SK-N-SH (cell line): ENCODE measurements at regions not wholly inside any gene's neighbourhood (a gene's known extent, or its start where the extent isn't known, plus 50 kb on each side); places are given as distances from the start of the nearest gene placed in this dataset.

Source experiments
- CTCF ChIA-PET: fragments of 300-600, 350-600 bp; formaldehyde crosslinking; extraction: SDS; loops from one replicate; lab custom pipeline; 2021; lab: Yijun Ruan, JAX
- POLR2A ChIA-PET: fragments of 350-600 bp; sonication (Branson Sonifier 250); formaldehyde crosslinking; extraction: SDS; loops from one replicate; lab custom pipeline; 2020; ENCODE audit warnings: antibody characterized with exemption, inconsistent platforms; lab: Yijun Ruan, JAX
- DNase-seq: peaks from one replicate; pipeline ENCODE4 v3.0.0; 2012
- H2AFZ ChIP-seq: fragments of 200-600 bp; sonication (generic); 2 replicates; pipeline ENCODE4 v1.8.1; 2016; ENCODE audit warnings: antibody characterized with exemption, mild to moderate bottlenecking, low read depth
- H3F3A ChIP-seq: fragments of 200-600 bp; sonication (generic); replicated peaks from 2 replicates; pipeline ENCODE3; 2016; ENCODE audit warnings: antibody characterized with exemption, mild to moderate bottlenecking; ENCODE audit not compliant: insufficient read depth
- H3K27ac ChIP-seq, 2 experiments: fragments of 200-500 bp in 1 of 2; fragments of 200-600 bp in 1 of 2; sonication (Bioruptor generic) in 1 of 2; sonication (generic), shearing (Covaris generic) in 1 of 2; 2 replicates each; pipeline versions ENCODE4 v1.5.1 to v1.6.1; 2014 to 2016; ENCODE audit warnings: low read depth in 2 of 2, inconsistent platforms in 1 of 2, low read length in 1 of 2, mild to moderate bottlenecking in 1 of 2, mixed read lengths in 1 of 2
- H3K27me3 ChIP-seq: fragments of 200-600 bp; sonication (generic), shearing (Covaris generic); 2 replicates; pipeline ENCODE4 v1.6.1; 2016; ENCODE audit warnings: mixed run types; ENCODE audit not compliant: insufficient read depth
- H3K36me3 ChIP-seq, 2 experiments: fragments of 200-500 bp in 1 of 2; fragments of 200-600 bp in 1 of 2; sonication (Bioruptor generic) in 1 of 2; sonication (generic) in 1 of 2; replicated peaks in 1 of 2; 2 replicates each; pipeline versions ENCODE3 to v1.5.1; 2014 to 2016; ENCODE audit warnings: low read length in 1 of 2, mild to moderate bottlenecking in 1 of 2; ENCODE audit not compliant: insufficient read depth in 2 of 2, control insufficient read depth in 1 of 2
- H3K4me1 ChIP-seq, 2 experiments: fragments of 200-500 bp in 1 of 2; fragments of 200-600 bp in 1 of 2; sonication (Bioruptor generic) in 1 of 2; sonication (generic), shearing (Covaris generic) in 1 of 2; 2 replicates each; pipeline versions ENCODE4 v1.5.1 to v1.6.1; 2014 to 2016; ENCODE audit warnings: low read depth in 1 of 2, low read length in 1 of 2, mixed run types in 1 of 2; ENCODE audit not compliant: insufficient read depth in 2 of 2, control insufficient read depth in 1 of 2
- H3K4me2 ChIP-seq: fragments of 200-600 bp; sonication (generic), shearing (Covaris generic); 2 replicates; pipeline ENCODE4 v1.6.1; 2017; ENCODE audit warnings: mixed run types
- H3K4me3 ChIP-seq, 2 experiments: fragments of 200-500 bp in 1 of 2; fragments of 200-600 bp in 1 of 2; sonication (Bioruptor generic) in 1 of 2; sonication (generic), shearing (Covaris generic) in 1 of 2; 2 replicates each; pipeline versions ENCODE4 v1.5.1 to v1.8.1; 2014 to 2016; ENCODE audit warnings: low read depth in 2 of 2, inconsistent platforms in 1 of 2, low read length in 1 of 2, mild to moderate bottlenecking in 1 of 2, mixed read lengths in 1 of 2, moderate library complexity in 1 of 2
- H3K79me2 ChIP-seq: fragments of 200-600 bp; sonication (generic); 2 replicates; pipeline ENCODE4 v1.8.1; 2017; ENCODE audit warnings: mild to moderate bottlenecking; ENCODE audit not compliant: insufficient read depth
- H3K9ac ChIP-seq: fragments of 200-600 bp; sonication (generic); 2 replicates; pipeline ENCODE4 v1.6.1; 2017; ENCODE audit warnings: mixed run types
- H3K9me2 ChIP-seq: fragments of 200-600 bp; sonication (generic); 2 replicates; pipeline ENCODE4 v1.6.1; 2017; ENCODE audit warnings: mixed run types
- H3K9me3 ChIP-seq: fragments of 200-600 bp; sonication (generic); 2 replicates; pipeline ENCODE4 v1.6.1; 2017; ENCODE audit warnings: mixed run types, mild to moderate bottlenecking, moderate library complexity
- H4K20me1 ChIP-seq: fragments of 200-600 bp; sonication (generic); 2 replicates; pipeline ENCODE4 v1.6.1; 2017; ENCODE audit warnings: mild to moderate bottlenecking, mixed run types; ENCODE audit not compliant: insufficient read depth
- CHD2 ChIP-seq: fragments of 150-350 bp; IDR thresholded peaks from 2 replicates; pipeline ENCODE4 v1.6.1; 2018; ENCODE audit warnings: low read length; ENCODE audit not compliant: partially characterized antibody
- JUND ChIP-seq: IDR thresholded peaks from 2 replicates; pipeline ENCODE4 v1.4.0; 2012
- POLR2AphosphoS5 ChIP-seq: IDR thresholded peaks from 2 replicates; pipeline ENCODE4 v1.6.1; 2012; ENCODE audit warnings: low read depth, low read length
- TAF1 ChIP-seq: IDR thresholded peaks from 2 replicates; pipeline ENCODE4 v1.6.1; 2012; ENCODE audit warnings: low read depth, mild to moderate bottlenecking, low read length, moderate library complexity, borderline replicate concordance
- TCF12 ChIP-seq: IDR thresholded peaks from 2 replicates; pipeline ENCODE4 v1.4.0; 2012
- TEAD4 ChIP-seq: IDR thresholded peaks from 2 replicates; pipeline ENCODE4 v1.4.0; 2012; ENCODE audit warnings: mild to moderate bottlenecking, borderline replicate concordance; ENCODE audit not compliant: insufficient read depth
- WGBS: methylation state at CpG from one replicate; pipeline ENCODE4 v1.1.6; 2017; ENCODE audit warnings: low lambda C conversion rate; 5-methylcytosine and 5-hydroxymethylcytosine counted together
- TF ChIP-seq, protein P1 (sequence below): fragments of 200-600 bp; sonication (generic); IDR thresholded peaks from 2 replicates; pipeline ENCODE4 v1.6.1; 2017; ENCODE audit warnings: antibody characterized with exemption, mild to moderate bottlenecking, moderate library complexity
- TF ChIP-seq, protein P2 (sequence below): IDR thresholded peaks from 2 replicates; pipeline ENCODE4 v1.6.1; 2012; ENCODE audit warnings: mild to moderate bottlenecking, low read depth, low read length, moderate library complexity
- TF ChIP-seq, protein P3 (sequence below): IDR thresholded peaks from 2 replicates; pipeline ENCODE4 v1.4.0; 2012; ENCODE audit warnings: low read depth, borderline replicate concordance
- TF ChIP-seq, protein P4 (sequence below): IDR thresholded peaks from 2 replicates; pipeline ENCODE4 v1.4.0; 2012; ENCODE audit warnings: low read depth

DNA sequence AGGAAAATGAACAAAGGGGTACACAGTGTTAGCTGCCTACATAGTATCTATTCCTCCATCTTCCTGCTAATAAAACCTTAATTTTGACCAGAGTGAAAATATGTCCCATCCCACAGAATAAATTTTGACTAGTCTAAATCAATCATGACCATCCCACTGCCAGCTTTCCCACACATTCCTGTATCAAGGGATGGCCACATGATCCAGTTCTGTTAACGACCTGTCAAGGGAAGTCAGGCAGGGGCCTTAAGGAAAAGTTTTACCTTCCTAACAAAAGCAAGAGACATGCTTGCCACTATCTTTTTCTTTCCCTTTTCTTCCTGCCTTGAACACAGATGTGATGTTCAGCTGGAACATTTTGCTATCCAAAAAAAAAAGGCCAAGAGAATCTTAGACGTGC lies 185.0 kb upstream of the CHAC2 start (continued):
- TF ChIP-seq, protein P1, sequence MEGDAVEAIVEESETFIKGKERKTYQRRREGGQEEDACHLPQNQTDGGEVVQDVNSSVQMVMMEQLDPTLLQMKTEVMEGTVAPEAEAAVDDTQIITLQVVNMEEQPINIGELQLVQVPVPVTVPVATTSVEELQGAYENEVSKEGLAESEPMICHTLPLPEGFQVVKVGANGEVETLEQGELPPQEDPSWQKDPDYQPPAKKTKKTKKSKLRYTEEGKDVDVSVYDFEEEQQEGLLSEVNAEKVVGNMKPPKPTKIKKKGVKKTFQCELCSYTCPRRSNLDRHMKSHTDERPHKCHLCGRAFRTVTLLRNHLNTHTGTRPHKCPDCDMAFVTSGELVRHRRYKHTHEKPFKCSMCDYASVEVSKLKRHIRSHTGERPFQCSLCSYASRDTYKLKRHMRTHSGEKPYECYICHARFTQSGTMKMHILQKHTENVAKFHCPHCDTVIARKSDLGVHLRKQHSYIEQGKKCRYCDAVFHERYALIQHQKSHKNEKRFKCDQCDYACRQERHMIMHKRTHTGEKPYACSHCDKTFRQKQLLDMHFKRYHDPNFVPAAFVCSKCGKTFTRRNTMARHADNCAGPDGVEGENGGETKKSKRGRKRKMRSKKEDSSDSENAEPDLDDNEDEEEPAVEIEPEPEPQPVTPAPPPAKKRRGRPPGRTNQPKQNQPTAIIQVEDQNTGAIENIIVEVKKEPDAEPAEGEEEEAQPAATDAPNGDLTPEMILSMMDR, result no peak
- TF ChIP-seq, protein P2, sequence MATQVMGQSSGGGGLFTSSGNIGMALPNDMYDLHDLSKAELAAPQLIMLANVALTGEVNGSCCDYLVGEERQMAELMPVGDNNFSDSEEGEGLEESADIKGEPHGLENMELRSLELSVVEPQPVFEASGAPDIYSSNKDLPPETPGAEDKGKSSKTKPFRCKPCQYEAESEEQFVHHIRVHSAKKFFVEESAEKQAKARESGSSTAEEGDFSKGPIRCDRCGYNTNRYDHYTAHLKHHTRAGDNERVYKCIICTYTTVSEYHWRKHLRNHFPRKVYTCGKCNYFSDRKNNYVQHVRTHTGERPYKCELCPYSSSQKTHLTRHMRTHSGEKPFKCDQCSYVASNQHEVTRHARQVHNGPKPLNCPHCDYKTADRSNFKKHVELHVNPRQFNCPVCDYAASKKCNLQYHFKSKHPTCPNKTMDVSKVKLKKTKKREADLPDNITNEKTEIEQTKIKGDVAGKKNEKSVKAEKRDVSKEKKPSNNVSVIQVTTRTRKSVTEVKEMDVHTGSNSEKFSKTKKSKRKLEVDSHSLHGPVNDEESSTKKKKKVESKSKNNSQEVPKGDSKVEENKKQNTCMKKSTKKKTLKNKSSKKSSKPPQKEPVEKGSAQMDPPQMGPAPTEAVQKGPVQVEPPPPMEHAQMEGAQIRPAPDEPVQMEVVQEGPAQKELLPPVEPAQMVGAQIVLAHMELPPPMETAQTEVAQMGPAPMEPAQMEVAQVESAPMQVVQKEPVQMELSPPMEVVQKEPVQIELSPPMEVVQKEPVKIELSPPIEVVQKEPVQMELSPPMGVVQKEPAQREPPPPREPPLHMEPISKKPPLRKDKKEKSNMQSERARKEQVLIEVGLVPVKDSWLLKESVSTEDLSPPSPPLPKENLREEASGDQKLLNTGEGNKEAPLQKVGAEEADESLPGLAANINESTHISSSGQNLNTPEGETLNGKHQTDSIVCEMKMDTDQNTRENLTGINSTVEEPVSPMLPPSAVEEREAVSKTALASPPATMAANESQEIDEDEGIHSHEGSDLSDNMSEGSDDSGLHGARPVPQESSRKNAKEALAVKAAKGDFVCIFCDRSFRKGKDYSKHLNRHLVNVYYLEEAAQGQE, result no peak
- no peak for TF ChIP-seq TAF1
- no peak for TF ChIP-seq POLR2AphosphoS5
- TF ChIP-seq, protein P3, sequence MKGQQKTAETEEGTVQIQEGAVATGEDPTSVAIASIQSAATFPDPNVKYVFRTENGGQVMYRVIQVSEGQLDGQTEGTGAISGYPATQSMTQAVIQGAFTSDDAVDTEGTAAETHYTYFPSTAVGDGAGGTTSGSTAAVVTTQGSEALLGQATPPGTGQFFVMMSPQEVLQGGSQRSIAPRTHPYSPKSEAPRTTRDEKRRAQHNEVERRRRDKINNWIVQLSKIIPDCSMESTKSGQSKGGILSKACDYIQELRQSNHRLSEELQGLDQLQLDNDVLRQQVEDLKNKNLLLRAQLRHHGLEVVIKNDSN, result no peak
- no peak for TF ChIP-seq TCF12
- TF ChIP-seq TEAD4, result no peak

DNA sequence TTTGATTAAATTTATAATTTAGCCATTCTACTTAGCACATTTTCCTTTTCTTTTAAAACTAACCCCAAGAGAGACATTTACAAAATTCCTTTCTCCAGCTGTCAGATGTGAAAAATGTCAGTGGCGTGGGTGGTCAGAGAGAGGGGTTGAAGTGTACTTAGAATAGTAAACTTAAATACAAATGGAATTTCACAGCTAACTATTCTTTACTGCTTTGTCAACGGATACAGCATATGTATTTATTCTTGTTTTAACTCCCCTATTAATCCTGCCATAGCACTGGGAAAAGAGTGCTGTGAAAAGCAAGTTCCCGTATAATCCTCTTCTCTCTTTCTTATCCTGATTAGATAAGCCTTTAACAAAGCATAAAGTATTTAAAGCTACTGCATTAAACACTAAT lies 191.4 kb upstream of the CHAC2 start:
- Histone ChIP-seq H3K4me3 (no peak overlapping the region), H4K20me1 (no peaks in the 10 kb centered on the region), H3K9me3 (no peaks in the 10 kb centered on the region), H3K79me2 (no peaks in the 10 kb centered on the region), H3K36me3 (no peaks in the 10 kb centered on the region), H3K9ac (no peak overlapping the region), H2AFZ (no peak overlapping the region), H3K27ac (no peak overlapping the region), H3K9me2 (no peaks in the 10 kb centered on the region), H3F3A (no peaks in the 10 kb centered on the region), H3K27me3 (no peaks in the 10 kb centered on the region), H3K4me2 (no peak overlapping the region), H3K4me1 (no peaks in the 10 kb centered on the region)
- ChIA-PET POLR2A (no interaction called here), CTCF (no interaction called here)
- no peak for DNase-seq
- 19% methylated on average over 3 of the region's 3 CpGs for WGBS
- TF ChIP-seq CHD2 (no peak), JUND (no peak), TEAD4 (no peak)
- TF ChIP-seq, protein P4, sequence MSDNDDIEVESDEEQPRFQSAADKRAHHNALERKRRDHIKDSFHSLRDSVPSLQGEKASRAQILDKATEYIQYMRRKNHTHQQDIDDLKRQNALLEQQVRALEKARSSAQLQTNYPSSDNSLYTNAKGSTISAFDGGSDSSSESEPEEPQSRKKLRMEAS, result no peak
